Smooth muscle cell (in vitro differentiated cells): ENCODE measurements at regions not wholly inside any gene's neighbourhood (a gene's known extent, or its start where the extent isn't known, plus 50 kb on each side); places are given as distances from the start of the nearest gene placed in this dataset.

ENCODE experiments used
- DNase-seq: peaks from one replicate; lab custom pipeline; 2025; ENCODE audit not compliant: unreplicated experiment; lab: John Stamatoyannopoulos, UW
- H2AFZ ChIP-seq: fragments of 200-600 bp; sonication (generic); 2 replicates; pipeline ENCODE4 v1.6.0; 2016; ENCODE audit warnings: antibody characterized with exemption, low read depth, mild to moderate bottlenecking
- H3F3A ChIP-seq: fragments of 200-600 bp; sonication (generic); 2 replicates; pipeline ENCODE4 v1.6.0; 2017; ENCODE audit warnings: antibody characterized with exemption, low read depth
- H3K27ac ChIP-seq: fragments of 200-600 bp; sonication (generic); 2 replicates; pipeline ENCODE4 v1.5.1; 2016; ENCODE audit warnings: low read depth, mild to moderate bottlenecking
- H3K27me3 ChIP-seq: fragments of 200-600 bp; sonication (generic); 2 replicates; pipeline ENCODE4 v1.6.1; 2016; ENCODE audit warnings: low read depth, mild to moderate bottlenecking
- H3K36me3 ChIP-seq: fragments of 200-600 bp; sonication (generic); 2 replicates; pipeline ENCODE4 v1.5.1; 2016; ENCODE audit warnings: low read depth
- H3K4me1 ChIP-seq: fragments of 200-600 bp; sonication (generic); 2 replicates; pipeline ENCODE4 v1.5.1; 2016; ENCODE audit warnings: low read depth
- H3K4me2 ChIP-seq: fragments of 200-600 bp; sonication (generic); 2 replicates; pipeline ENCODE4 v1.6.0; 2016; ENCODE audit warnings: mild to moderate bottlenecking
- H3K4me3 ChIP-seq: fragments of 200-600 bp; sonication (generic); 2 replicates; pipeline ENCODE4 v1.5.1; 2016; ENCODE audit warnings: mild to moderate bottlenecking
- H3K79me2 ChIP-seq: fragments of 200-600 bp; sonication (generic); 2 replicates; pipeline ENCODE4 v1.6.0; 2016; ENCODE audit warnings: low read depth, mild to moderate bottlenecking
- H3K9ac ChIP-seq: fragments of 200-600 bp; sonication (generic); 2 replicates; pipeline ENCODE4 v1.6.0; 2016; ENCODE audit warnings: low read depth
- H3K9me3 ChIP-seq: fragments of 200-600 bp; sonication (generic); replicated peaks from 2 replicates; pipeline ENCODE4 v1.5.1; 2016; ENCODE audit warnings: low read depth
- H4K20me1 ChIP-seq: fragments of 200-600 bp; sonication (generic); 2 replicates; pipeline ENCODE4 v1.6.0; 2016; ENCODE audit warnings: low read depth
- WGBS: methylation state at CpG from one replicate; pipeline ENCODE4 v1.1.7; 2016; ENCODE audit warnings: low lambda C conversion rate; 5-methylcytosine and 5-hydroxymethylcytosine counted together
- TF ChIP-seq, protein P1 (sequence below): fragments of 200-600 bp; sonication (generic); IDR thresholded peaks from 2 replicates; pipeline ENCODE4 v1.5.1; 2017; ENCODE audit warnings: borderline replicate concordance, mild to moderate bottlenecking, antibody characterized with exemption; ENCODE audit not compliant: insufficient read depth, poor library complexity, severe bottlenecking

DNA sequence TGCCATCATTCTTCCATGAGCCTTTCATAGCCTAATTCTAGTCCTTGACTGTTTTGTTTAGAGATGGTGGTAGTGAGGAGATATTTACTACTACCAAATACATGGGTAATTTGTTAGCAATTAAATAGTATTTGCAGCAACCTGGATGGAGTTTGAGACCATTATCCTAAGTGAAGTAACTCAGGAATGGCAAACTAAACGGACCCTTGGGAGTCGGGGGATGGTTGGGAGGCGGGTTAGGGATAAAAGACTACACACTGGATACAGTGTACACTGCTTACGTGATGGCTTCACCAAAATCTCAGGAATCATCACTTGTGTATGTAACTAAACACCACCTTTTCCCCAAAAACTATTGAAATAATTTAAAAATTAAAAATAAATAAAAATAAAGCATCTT lies 809.2 kb upstream of the ZNF608 start:
- WGBS: 94% methylated on average over 4 of the region's 4 CpGs
- no peak overlapping the region for H3K4me2 ChIP-seq
- no peaks in the 10 kb centered on the region for H3K27me3 ChIP-seq
- no peaks in the 10 kb centered on the region for H3K36me3 ChIP-seq
- H4K20me1 ChIP-seq: no peaks in the 10 kb centered on the region
- TF ChIP-seq, protein P1, sequence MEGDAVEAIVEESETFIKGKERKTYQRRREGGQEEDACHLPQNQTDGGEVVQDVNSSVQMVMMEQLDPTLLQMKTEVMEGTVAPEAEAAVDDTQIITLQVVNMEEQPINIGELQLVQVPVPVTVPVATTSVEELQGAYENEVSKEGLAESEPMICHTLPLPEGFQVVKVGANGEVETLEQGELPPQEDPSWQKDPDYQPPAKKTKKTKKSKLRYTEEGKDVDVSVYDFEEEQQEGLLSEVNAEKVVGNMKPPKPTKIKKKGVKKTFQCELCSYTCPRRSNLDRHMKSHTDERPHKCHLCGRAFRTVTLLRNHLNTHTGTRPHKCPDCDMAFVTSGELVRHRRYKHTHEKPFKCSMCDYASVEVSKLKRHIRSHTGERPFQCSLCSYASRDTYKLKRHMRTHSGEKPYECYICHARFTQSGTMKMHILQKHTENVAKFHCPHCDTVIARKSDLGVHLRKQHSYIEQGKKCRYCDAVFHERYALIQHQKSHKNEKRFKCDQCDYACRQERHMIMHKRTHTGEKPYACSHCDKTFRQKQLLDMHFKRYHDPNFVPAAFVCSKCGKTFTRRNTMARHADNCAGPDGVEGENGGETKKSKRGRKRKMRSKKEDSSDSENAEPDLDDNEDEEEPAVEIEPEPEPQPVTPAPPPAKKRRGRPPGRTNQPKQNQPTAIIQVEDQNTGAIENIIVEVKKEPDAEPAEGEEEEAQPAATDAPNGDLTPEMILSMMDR: no peak
- DNase-seq: no peak
- H3K4me1 ChIP-seq: peaks cover 30% of the 10 kb centered on the region
- no peak overlapping the region for H3K9ac ChIP-seq
- no peak overlapping the region for H2AFZ ChIP-seq
- H3K4me3 ChIP-seq: no peak overlapping the region
- no peaks in the 10 kb centered on the region for H3K79me2 ChIP-seq
- no peaks in the 10 kb centered on the region for H3K9me3 ChIP-seq
- H3K27ac ChIP-seq: no peak overlapping the region
- H3F3A ChIP-seq: no peaks in the 10 kb centered on the region

DNA sequence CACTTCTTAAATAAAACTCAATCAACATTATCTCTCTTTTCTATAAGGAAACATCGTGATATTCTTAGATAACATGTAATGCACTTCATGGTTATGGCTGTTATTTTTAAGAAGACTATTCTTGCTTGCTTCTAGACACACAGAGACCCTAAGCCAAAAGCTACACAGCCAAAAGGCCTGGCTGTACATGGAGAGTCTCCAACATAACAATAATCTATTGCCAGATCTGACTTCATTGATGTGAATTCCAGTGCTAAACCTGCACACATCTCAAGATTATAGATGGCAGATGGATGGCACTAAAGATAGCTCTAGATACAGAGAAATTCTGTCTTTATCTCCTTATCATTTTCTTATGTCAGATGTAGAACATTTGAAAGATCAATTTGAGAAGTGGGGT lies 811.6 kb upstream of the ZNF608 start:
- Histone ChIP-seq H3K36me3 (no peaks in the 10 kb centered on the region), H3K4me3 (no peak overlapping the region), H3K79me2 (no peaks in the 10 kb centered on the region), H2AFZ (no peak overlapping the region), H3F3A (no peaks in the 10 kb centered on the region), H4K20me1 (no peaks in the 10 kb centered on the region), H3K9me3 (no peaks in the 10 kb centered on the region), H3K27ac (peak overlapping the region; percentile 57), H3K27me3 (no peaks in the 10 kb centered on the region), H3K4me2 (peak overlapping the region; percentile 62), H3K9ac (no peak overlapping the region), H3K4me1 (peaks cover 30% of the 10 kb centered on the region)
- TF ChIP-seq, protein P1: no peak
- 94% methylated on average over 1 of the region's 1 CpG for WGBS
- DNase-seq: no peak

DNA sequence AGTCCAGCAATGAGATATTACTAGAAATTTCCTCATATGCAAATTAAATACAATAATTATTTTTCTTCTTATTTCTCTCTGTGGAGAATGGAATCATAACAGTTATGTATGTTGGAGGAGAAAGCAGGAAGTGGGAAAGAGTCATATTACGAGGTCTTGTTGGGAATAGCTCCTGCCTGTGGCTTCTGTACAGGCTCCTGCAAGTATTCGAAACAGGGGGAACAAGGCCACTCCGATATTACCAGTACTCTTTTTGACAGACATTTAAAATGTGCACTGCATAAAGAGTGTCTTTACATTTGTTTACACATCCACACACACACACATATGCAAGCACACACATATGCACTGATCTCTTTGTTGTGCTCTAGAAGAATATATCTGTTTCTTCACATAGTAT lies 812.0 kb upstream of the ZNF608 start:
- H3K27ac ChIP-seq: peak overlapping the region; percentile 57
- no peaks in the 10 kb centered on the region for H3K27me3 ChIP-seq
- no peaks in the 10 kb centered on the region for H3K9me3 ChIP-seq
- 33% methylated on average over 3 of the region's 3 CpGs for WGBS
- H2AFZ ChIP-seq: no peak overlapping the region
- no peaks in the 10 kb centered on the region for H3F3A ChIP-seq
- H3K4me3 ChIP-seq: no peak overlapping the region
- TF ChIP-seq, protein P1: no peak
- peak overlapping the region; percentile 62 for H3K4me2 ChIP-seq
- no peaks in the 10 kb centered on the region for H4K20me1 ChIP-seq
- DNase-seq: no peak
- peaks cover 30% of the 10 kb centered on the region for H3K4me1 ChIP-seq
- no peak overlapping the region for H3K9ac ChIP-seq
- no peaks in the 10 kb centered on the region for H3K79me2 ChIP-seq
- H3K36me3 ChIP-seq: no peaks in the 10 kb centered on the region

DNA sequence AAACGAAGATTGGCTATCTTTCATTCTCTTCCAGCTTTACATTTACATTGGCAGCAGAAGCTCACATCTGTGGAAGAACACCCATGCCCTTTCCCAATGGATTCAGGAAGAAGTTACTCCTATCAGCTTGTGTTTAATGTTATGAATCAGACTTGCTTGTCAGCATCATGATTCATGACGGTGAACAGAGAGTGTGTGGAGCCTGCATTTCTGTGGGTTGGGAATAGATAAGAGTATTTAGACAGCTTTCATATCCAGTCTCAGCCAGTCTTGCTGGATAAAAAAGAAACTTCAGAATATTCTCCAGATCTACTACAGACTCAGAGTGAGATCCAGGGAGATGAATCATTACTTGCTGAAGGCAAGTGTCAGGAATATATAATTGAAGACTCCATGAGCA lies 812.9 kb upstream of the ZNF608 start:
- Histone ChIP-seq H3K4me1 (peaks cover 26% of the 10 kb centered on the region), H3K9ac (no peak overlapping the region), H3K4me3 (no peak overlapping the region), H3K27ac (peak overlapping the region; percentile 57), H3K27me3 (no peaks in the 10 kb centered on the region), H4K20me1 (no peaks in the 10 kb centered on the region), H3K36me3 (no peaks in the 10 kb centered on the region), H3K4me2 (peak overlapping the region; percentile 62), H2AFZ (no peak overlapping the region), H3K79me2 (no peaks in the 10 kb centered on the region), H3F3A (no peaks in the 10 kb centered on the region), H3K9me3 (no peaks in the 10 kb centered on the region)
- TF ChIP-seq, protein P1: no peak
- DNase-seq: no peak
- 7% methylated on average over 2 of the region's 2 CpGs for WGBS
